Liver (tissue), 8 donors: ENCODE measurements at regions not wholly inside any gene's neighbourhood (a gene's known extent, or its start where the extent isn't known, plus 50 kb on each side); places are given as distances from the start of the nearest gene placed in this dataset.

Source experiments
- DNase-seq: peaks from one replicate; pipeline ENCODE4 v3.0.0-alpha.2; 2017; ENCODE audit warnings: low spot score
- H3K27ac ChIP-seq, 2 donors: one replicate each; pipeline ENCODE4 v1.7.0; 2013; ENCODE audit warnings: inconsistent platforms in 2 of 2, low read length in 2 of 2, control low read depth in 1 of 2, low read depth in 1 of 2, mild to moderate bottlenecking in 1 of 2
- H3K27me3 ChIP-seq, 4 donors: one replicate each; pipeline versions ENCODE4 v1.6.1 to v1.7.0; 2013; ENCODE audit warnings: low read length in 3 of 4, inconsistent platforms in 1 of 4, mild to moderate bottlenecking in 1 of 4, moderate library complexity in 1 of 4; ENCODE audit not compliant: control insufficient read depth in 4 of 4, insufficient read depth in 4 of 4
- H3K36me3 ChIP-seq, 4 donors: one replicate each; pipeline versions ENCODE4 v1.6.1 to v1.7.0; 2013; ENCODE audit warnings: low read length in 3 of 4, mild to moderate bottlenecking in 3 of 4, low read depth in 1 of 4, moderate library complexity in 1 of 4; ENCODE audit not compliant: control insufficient read depth in 4 of 4, insufficient read depth in 3 of 4
- H3K4me1 ChIP-seq, 4 donors: one replicate each; pipeline versions ENCODE4 v1.6.1 to v1.7.0; 2013; ENCODE audit warnings: low read length in 3 of 4, mild to moderate bottlenecking in 3 of 4, moderate library complexity in 1 of 4; ENCODE audit not compliant: control insufficient read depth in 4 of 4, insufficient read depth in 4 of 4
- H3K4me3 ChIP-seq, 3 donors: one replicate each; pipeline versions ENCODE4 v1.6.1 to v1.7.0; 2013; ENCODE audit warnings: low read length in 3 of 3, control low read depth in 1 of 3, low read depth in 1 of 3, mild to moderate bottlenecking in 1 of 3
- H3K9ac ChIP-seq, 2 donors: one replicate each; pipeline ENCODE4 v1.7.0; 2013; ENCODE audit warnings: low read length in 2 of 2, mild to moderate bottlenecking in 2 of 2, moderate library complexity in 2 of 2, control low read depth in 1 of 2, low read depth in 1 of 2
- H3K9me3 ChIP-seq, 4 donors: one replicate each; pipeline versions ENCODE4 v1.6.1 to v1.7.0; 2013; ENCODE audit warnings: low read length in 3 of 4; ENCODE audit not compliant: control insufficient read depth in 4 of 4
- ATF3 ChIP-seq: IDR thresholded peaks from 2 replicates; pipeline ENCODE4 v1.6.1; 2016; ENCODE audit warnings: antibody characterized with exemption
- CTCF ChIP-seq: fragments of 150-350 bp; IDR thresholded peaks from 2 replicates; pipeline ENCODE4 v1.5.1; 2017; ENCODE audit warnings: improper control_type of control experiment, low read depth, low read length; ENCODE audit not compliant: missing input control
- EGR1 ChIP-seq, 2 donors: IDR thresholded peaks; 2 replicates each; pipeline ENCODE4 v1.6.1; 2016 to 2018; ENCODE audit warnings: antibody characterized with exemption in 2 of 2, low read depth in 2 of 2
- FOXA1 ChIP-seq: IDR thresholded peaks from 2 replicates; pipeline ENCODE4 v1.6.1; 2016; ENCODE audit warnings: antibody characterized with exemption
- GABPA ChIP-seq, 2 donors: IDR thresholded peaks in 1 of 2; conservative IDR thresholded peaks in 1 of 2; 2 replicates each; pipeline ENCODE4 v1.6.1; 2016; ENCODE audit warnings: antibody characterized with exemption in 2 of 2, mild to moderate bottlenecking in 1 of 2, moderate library complexity in 1 of 2
- HNF4A ChIP-seq, 2 donors: conservative IDR thresholded peaks; 2 replicates each; pipeline ENCODE4 v1.6.1; 2016; ENCODE audit warnings: antibody characterized with exemption in 2 of 2, mild to moderate bottlenecking in 2 of 2
- HNF4G ChIP-seq: IDR thresholded peaks from 2 replicates; pipeline ENCODE4 v1.6.1; 2016; ENCODE audit warnings: antibody characterized with exemption
- JUND ChIP-seq, 2 donors: IDR thresholded peaks; 2 replicates each; pipeline ENCODE4 v1.6.1; 2016; ENCODE audit warnings: antibody characterized with exemption in 2 of 2
- MAX ChIP-seq: IDR thresholded peaks from 2 replicates; pipeline ENCODE4 v1.6.1; 2016; ENCODE audit warnings: antibody characterized with exemption
- NR2F2 ChIP-seq: IDR thresholded peaks from 2 replicates; pipeline ENCODE4 v1.6.1; 2016; ENCODE audit warnings: antibody characterized with exemption
- RAD21 ChIP-seq, 2 donors: IDR thresholded peaks; 2 replicates each; pipeline ENCODE4 v1.6.1; 2016; ENCODE audit warnings: antibody characterized with exemption in 2 of 2, mild to moderate bottlenecking in 2 of 2
- REST ChIP-seq: IDR thresholded peaks from 2 replicates; pipeline ENCODE4 v1.6.1; 2016; ENCODE audit warnings: antibody characterized with exemption, mild to moderate bottlenecking
- SP1 ChIP-seq: IDR thresholded peaks from 2 replicates; pipeline ENCODE4 v1.6.1; 2018; ENCODE audit warnings: antibody characterized with exemption, mild to moderate bottlenecking
- TAF1 ChIP-seq: conservative IDR thresholded peaks from 2 replicates; pipeline ENCODE4 v1.6.1; 2016; ENCODE audit warnings: antibody characterized with exemption, mild to moderate bottlenecking
- YY1 ChIP-seq: IDR thresholded peaks from 2 replicates; pipeline ENCODE4 v1.6.1; 2016; ENCODE audit warnings: antibody characterized with exemption, mild to moderate bottlenecking
- WGBS: extraction: QIAGEN DNeasy Blood & Tissue Kit; methylation state at CpG from one replicate; pipeline ENCODE4 v1.1.7; 2013; 5-methylcytosine and 5-hydroxymethylcytosine counted together
- donor health status: healthy.
- donor health status: healthy.
- donor health status: healthy.
- donor health status: healthy.
- donor health status: healthy.

GRCh38 chr19:28543244-28543776, 669.6 kb downstream of the UQCRFS1 start:
- Histone ChIP-seq H3K27me3 (no peaks in the 10 kb centered on the region), H3K4me1 (no peaks in the 10 kb centered on the region), H3K36me3 (no peaks in the 10 kb centered on the region), H3K4me3 (no peak overlapping the region), H3K27ac (no peak overlapping the region), H3K9me3 (no peaks in the 10 kb centered on the region), H3K9ac (no peak overlapping the region)
- no peak for DNase-seq
- no peak for TF ChIP-seq CTCF
- TF ChIP-seq TAF1 = no peak
- no peak for TF ChIP-seq ATF3
- no peak for TF ChIP-seq JUND (IDR thresholded peaks at IDR 0.05)
- TF ChIP-seq SP1 = no peak
- no peak for TF ChIP-seq RAD21 (IDR thresholded peaks at IDR 0.05)
- no peak for TF ChIP-seq YY1
- no peak for TF ChIP-seq MAX
- no peak for TF ChIP-seq FOXA1
- TF ChIP-seq HNF4A (conservative IDR thresholded peaks at IDR 0.05) = no peak
- TF ChIP-seq EGR1 (IDR thresholded peaks at IDR 0.05; ENCODE audit: low read depth in 2 of 2) = no peak
- 87% methylated on average over 5 of the region's 5 CpGs for whole genome bisulfite sequencing

- Histone ChIP-seq H3K27ac (no peak overlapping the region), H3K36me3 (no peaks in the 10 kb centered on the region), H3K9me3 (no peaks in the 10 kb centered on the region), H3K4me3 (no peak overlapping the region), H3K9ac (no peak overlapping the region), H3K4me1 (no peaks in the 10 kb centered on the region), H3K27me3 (no peaks in the 10 kb centered on the region)
- TF ChIP-seq TAF1 (no peak), GABPA (IDR thresholded peaks at IDR 0.05 in 1 of 2, conservative IDR thresholded peaks at IDR 0.05 in 1 of 2) (no peak), HNF4G (no peak), NR2F2 (no peak), ATF3 (no peak), REST (no peak), YY1 (no peak), JUND (IDR thresholded peaks at IDR 0.05) (no peak), HNF4A (conservative IDR thresholded peaks at IDR 0.05) (no peak), MAX (no peak)
- no peak for DNase-seq
- WGBS = 85% methylated on average over 12 of the region's 12 CpGs
Measured at GRCh38 chr19:28542394-28543243, 670.3 kb downstream of the UQCRFS1 start.
